Spleen (tissue), 11 donors: ENCODE measurements at regions not wholly inside any gene's neighbourhood (a gene's known extent, or its start where the extent isn't known, plus 50 kb on each side); places are given as distances from the start of the nearest gene placed in this dataset.
"Not testable (repeated sequence)": the region's sequence is repeated elsewhere in the genome, so short reads cannot be mapped to it uniquely, and the experiment has no call there.

Source experiments
- DNase-seq: peaks from one replicate; pipeline ENCODE4 v3.0.0-alpha.2; 2020
- H3K27ac ChIP-seq, 8 donors: fragments of 200-600 bp; sonication (generic) in 7 of 8; 1 replicate in 4 of 8; 2 replicates in 4 of 8; pipeline versions ENCODE4 v1.5.0 to v1.8.0; 2016 to 2021; ENCODE audit warnings: inconsistent platforms in 4 of 8, mild to moderate bottlenecking in 4 of 8, moderate library complexity in 1 of 8
- H3K27me3 ChIP-seq, 7 donors: fragments of 200-600 bp; sonication (generic) in 6 of 7; replicated peaks in 1 of 7; 1 replicate in 4 of 7; 2 replicates in 3 of 7; pipeline versions ENCODE4 v1.5.0 to v1.8.0; 2016 to 2021; ENCODE audit warnings: inconsistent platforms in 3 of 7, mild to moderate bottlenecking in 1 of 7
- H3K36me3 ChIP-seq, 6 donors: fragments of 200-600 bp; sonication (generic) in 5 of 6; 1 replicate in 4 of 6; 2 replicates in 2 of 6; pipeline versions ENCODE4 v1.5.0 to v1.8.0; 2016 to 2021; ENCODE audit warnings: inconsistent platforms in 2 of 6
- H3K4me1 ChIP-seq, 6 donors: fragments of 200-600 bp; sonication (generic) in 5 of 6; 1 replicate in 3 of 6; 2 replicates in 3 of 6; pipeline versions ENCODE4 v1.5.0 to v1.8.0; 2016 to 2021; ENCODE audit warnings: inconsistent platforms in 3 of 6
- H3K4me3 ChIP-seq, 8 donors: fragments of 200-600 bp; sonication (generic) in 7 of 8; 1 replicate in 4 of 8; 2 replicates in 4 of 8; pipeline versions ENCODE4 v1.5.0 to v1.8.0; 2016 to 2021; ENCODE audit warnings: inconsistent platforms in 4 of 8, mild to moderate bottlenecking in 4 of 8, moderate library complexity in 2 of 8
- H3K9me3 ChIP-seq, 8 donors: fragments of 200-600 bp; sonication (generic) in 7 of 8; 1 replicate in 4 of 8; 2 replicates in 4 of 8; pipeline versions ENCODE4 v1.5.0 to v1.8.0; 2016 to 2021; ENCODE audit warnings: inconsistent platforms in 4 of 8
- POLR2A ChIP-seq, 3 donors: fragments of 450-650 bp; IDR thresholded peaks; one replicate each; pipeline ENCODE4 v1.5.1; 2017; ENCODE audit warnings: antibody characterized with exemption in 3 of 3, mild to moderate bottlenecking in 1 of 3
- POLR2AphosphoS5 ChIP-seq, 3 donors: sonication (generic); formaldehyde crosslinking; IDR thresholded peaks; one replicate each; pipeline ENCODE4 v1.5.1; 2017; ENCODE audit warnings: antibody characterized with exemption in 3 of 3
- WGBS, 5 donors: extraction: QIAGEN DNeasy Blood & Tissue Kit in 3 of 5; methylation state at CpG; one replicate each; pipeline versions ENCODE4 v1.1.5 to v1.1.7; 2013 to 2018; 5-methylcytosine and 5-hydroxymethylcytosine counted together
- intact Hi-C: fragments of 100-400 bp; cut with DNase I; formaldehyde crosslinking; loops from one replicate; pipeline ENCODE4 v1.15.0; 2023; ENCODE audit warnings: low total_unique reads
- TF ChIP-seq, protein P1 (sequence below), 11 experiments: fragments of 200-600 bp in 7 of 11; fragments of 450-650 bp in 4 of 11; sonication (generic) in 4 of 11; IDR thresholded peaks in 8 of 11; conservative IDR thresholded peaks in 3 of 11; 1 replicate in 7 of 11; 2 replicates in 4 of 11; pipeline versions ENCODE4 v1.4.0 to v1.8.0; 2016 to 2021; ENCODE audit warnings: antibody characterized with exemption in 11 of 11, inconsistent platforms in 4 of 11, mild to moderate bottlenecking in 1 of 11
- donor health status: healthy with polysubstance abuse.
- donor health status: DM: no; HTN: no; CAD: no; lungs with moderate emphysema.
- donor health status: DM: no; HTN: no; CAD: no.
- donor health status: Bipolar disorder and iron deficiency.
- donor health status: healthy.
- donor health status: DM: no; HTN: no; CAD: no.
- donor health status: DM: yes; HTN: yes; CAD: no.

DNA sequence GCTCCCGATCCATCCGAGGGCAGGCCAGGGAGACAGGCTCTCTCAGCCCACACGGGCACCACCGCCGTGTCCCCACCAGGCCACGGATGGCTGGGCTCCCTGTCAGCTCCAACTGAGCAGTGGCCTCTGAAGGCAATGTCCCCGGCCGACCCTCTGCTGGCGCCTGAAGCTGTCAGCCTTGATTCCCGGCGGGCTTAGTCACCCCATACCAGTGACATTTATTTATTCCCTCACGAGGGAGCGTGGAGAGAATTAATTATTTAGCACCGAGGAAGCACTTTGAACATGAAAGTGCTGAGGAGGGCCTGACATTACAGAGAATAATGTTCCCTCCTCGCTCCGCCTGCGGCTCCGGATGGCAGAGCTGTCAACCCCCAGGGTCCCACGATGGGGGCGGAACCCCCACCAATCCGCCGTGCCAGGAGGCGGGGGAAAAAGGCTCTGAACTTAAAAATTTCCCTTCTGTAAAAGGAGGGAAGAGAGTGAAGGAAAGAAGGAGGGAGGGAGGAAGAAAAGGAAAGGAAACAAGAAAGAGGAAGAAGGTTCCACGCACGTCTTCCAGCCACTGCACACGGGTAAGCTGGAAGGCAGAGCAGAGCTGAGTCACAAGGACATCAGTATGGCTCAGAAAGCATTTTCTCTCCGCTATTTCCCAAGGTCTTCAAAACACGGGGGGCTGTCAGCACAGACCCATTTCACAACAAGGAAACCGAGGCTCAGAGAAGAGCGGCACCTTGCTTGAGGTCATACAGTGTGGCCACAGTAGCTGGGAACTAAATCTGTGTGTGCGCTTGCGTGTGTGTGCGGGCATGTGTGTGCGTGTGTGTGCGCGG is 108.7 kb upstream of the NCOR2 start:
- no peaks in the 10 kb centered on the region for H3K9me3 ChIP-seq
- DNase-seq, result no peak
- no peak overlapping the region for H3K4me3 ChIP-seq
- intact Hi-C loops, result no loop called here
- H3K27ac ChIP-seq, result peak overlapping the region in 4 of 8 donors; percentile 25 to 52 (median 47)
- peaks cover 8 to 53% (median 20%) of the 10 kb centered on the region in 6 donors for H3K4me1 ChIP-seq
- no peaks in the 10 kb centered on the region for H3K27me3 ChIP-seq
- TF ChIP-seq POLR2A (IDR thresholded peaks at IDR 0.05) (no peak), POLR2AphosphoS5 (IDR thresholded peaks at IDR 0.05) (peak in 2 of 3 donors; percentile 19 to 51)
- TF ChIP-seq, protein P1, sequence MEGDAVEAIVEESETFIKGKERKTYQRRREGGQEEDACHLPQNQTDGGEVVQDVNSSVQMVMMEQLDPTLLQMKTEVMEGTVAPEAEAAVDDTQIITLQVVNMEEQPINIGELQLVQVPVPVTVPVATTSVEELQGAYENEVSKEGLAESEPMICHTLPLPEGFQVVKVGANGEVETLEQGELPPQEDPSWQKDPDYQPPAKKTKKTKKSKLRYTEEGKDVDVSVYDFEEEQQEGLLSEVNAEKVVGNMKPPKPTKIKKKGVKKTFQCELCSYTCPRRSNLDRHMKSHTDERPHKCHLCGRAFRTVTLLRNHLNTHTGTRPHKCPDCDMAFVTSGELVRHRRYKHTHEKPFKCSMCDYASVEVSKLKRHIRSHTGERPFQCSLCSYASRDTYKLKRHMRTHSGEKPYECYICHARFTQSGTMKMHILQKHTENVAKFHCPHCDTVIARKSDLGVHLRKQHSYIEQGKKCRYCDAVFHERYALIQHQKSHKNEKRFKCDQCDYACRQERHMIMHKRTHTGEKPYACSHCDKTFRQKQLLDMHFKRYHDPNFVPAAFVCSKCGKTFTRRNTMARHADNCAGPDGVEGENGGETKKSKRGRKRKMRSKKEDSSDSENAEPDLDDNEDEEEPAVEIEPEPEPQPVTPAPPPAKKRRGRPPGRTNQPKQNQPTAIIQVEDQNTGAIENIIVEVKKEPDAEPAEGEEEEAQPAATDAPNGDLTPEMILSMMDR (IDR thresholded peaks at IDR 0.05 in 8 of 11, conservative IDR thresholded peaks at IDR 0.05 in 3 of 11), result no peak
- WGBS, 5 donors, result 32 to 57% (median 50%) methylated on average over 21 to 36 of the region's 36 CpGs
- H3K36me3 ChIP-seq, result no peaks in the 10 kb centered on the region

DNA sequence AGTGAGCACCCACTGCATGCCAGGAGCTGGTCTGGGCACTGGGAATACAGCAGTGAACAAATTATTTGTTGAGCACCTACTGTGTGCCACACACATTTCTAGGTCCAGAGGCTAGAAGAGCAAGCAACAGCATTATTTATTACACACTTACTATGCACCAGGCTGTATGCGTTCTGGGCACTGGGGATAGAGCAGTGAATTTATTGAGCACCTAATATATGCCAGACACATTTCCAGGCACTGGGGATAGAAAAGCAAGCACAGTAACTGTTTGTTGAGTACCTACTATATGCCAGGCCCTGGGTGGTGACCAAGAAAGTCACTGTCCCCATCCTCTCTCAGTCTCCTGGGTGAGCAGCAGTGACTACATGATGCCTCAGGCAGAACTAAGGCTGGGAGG is 107.5 kb upstream of the NCOR2 start:
- TF ChIP-seq POLR2A (IDR thresholded peaks at IDR 0.05) (no peak), POLR2AphosphoS5 (IDR thresholded peaks at IDR 0.05) (no peak)
- TF ChIP-seq, protein P1 (IDR thresholded peaks at IDR 0.05 in 8 of 11, conservative IDR thresholded peaks at IDR 0.05 in 3 of 11), result no peak
- intact Hi-C loops, result no loop called here
- H3K36me3 ChIP-seq, result no peaks in the 10 kb centered on the region
- no peak overlapping the region for H3K27ac ChIP-seq
- no peak overlapping the region for H3K4me3 ChIP-seq
- DNase-seq, result no peak
- H3K9me3 ChIP-seq, result no peaks in the 10 kb centered on the region
- peaks cover 8 to 47% (median 18%) of the 10 kb centered on the region in 6 donors for H3K4me1 ChIP-seq
- 61 to 100% (median 91%) methylated on average over 1 of the region's 1 CpG for WGBS, 5 donors
- H3K27me3 ChIP-seq, result no peaks in the 10 kb centered on the region

DNA sequence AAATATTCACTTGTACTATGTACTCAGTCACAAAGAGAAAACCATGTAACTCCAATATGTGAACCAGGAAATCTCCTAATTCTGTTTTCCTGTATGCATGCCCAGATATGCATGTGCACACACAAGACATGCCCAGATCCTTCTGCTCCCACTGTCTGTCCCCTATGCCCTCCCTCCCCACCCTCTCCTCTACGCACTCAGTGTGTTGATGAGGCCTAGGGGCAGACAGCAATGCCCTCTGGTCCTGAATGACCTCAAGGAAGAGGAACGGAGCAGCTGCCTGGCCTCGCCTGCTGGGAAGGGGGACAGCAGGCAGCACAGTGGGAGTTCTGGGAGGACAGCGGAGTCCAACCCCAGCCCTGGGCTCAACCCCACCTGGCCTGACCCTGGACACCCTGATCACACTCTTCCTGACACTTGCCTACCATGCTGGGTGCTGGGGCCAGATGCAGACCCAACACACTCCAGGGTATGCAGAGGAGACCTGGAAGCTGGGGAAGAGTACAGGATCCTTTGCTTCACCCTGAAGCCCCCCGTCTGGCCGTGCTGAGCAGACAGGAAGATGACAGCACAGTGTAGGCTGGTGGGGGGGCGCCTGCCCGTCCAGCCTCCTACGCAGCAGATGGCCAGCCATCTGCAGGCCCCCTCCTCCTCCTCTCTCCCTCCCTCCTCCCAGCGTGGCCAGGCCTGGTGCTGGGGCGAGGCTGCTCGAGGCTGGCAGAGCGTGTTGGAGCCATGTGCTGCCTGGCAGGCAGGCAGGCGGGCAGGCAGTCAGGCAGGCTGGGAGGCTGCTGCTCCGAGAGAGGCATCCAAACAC is 106.6 kb upstream of the NCOR2 start:
- 76 to 83% (median 80%) methylated on average over 13 to 15 of the region's 15 CpGs for WGBS, 5 donors
- no peaks in the 10 kb centered on the region for H3K36me3 ChIP-seq
- no peak for DNase-seq
- no peak overlapping the region for H3K4me3 ChIP-seq
- H3K27ac ChIP-seq, result no peak overlapping the region
- no peaks in the 10 kb centered on the region for H3K27me3 ChIP-seq
- peaks cover 8 to 38% (median 15%) of the 10 kb centered on the region in 6 donors for H3K4me1 ChIP-seq
- intact Hi-C loops, result no loop called here
- no peaks in the 10 kb centered on the region for H3K9me3 ChIP-seq
- TF ChIP-seq POLR2A (IDR thresholded peaks at IDR 0.05), result no peak
- TF ChIP-seq, protein P1 (IDR thresholded peaks at IDR 0.05 in 8 of 11, conservative IDR thresholded peaks at IDR 0.05 in 3 of 11), result no peak
- TF ChIP-seq POLR2AphosphoS5 (IDR thresholded peaks at IDR 0.05), result no peak

DNA sequence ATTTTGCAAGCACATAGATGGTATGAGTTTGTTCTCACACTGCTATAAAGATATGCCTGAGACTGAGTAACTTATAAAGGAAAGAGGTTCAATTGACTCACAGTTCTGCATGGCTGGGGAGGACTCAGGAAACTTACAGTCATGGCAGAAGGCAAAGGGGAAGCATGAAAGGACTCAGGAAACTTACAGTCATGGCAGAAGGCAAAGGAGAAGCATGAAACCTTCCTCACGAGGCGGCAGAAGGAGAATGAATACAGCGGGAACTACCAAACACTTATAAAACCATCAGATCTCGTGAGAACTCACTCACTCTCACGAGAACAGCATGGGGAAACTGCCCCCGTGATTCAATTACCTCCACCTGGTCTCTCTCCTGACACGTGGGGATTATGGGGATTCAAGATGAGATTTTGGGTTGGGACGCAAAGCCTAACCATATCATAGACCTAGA is 101.9 kb upstream of the NCOR2 start:
- WGBS, 5 donors, result 42 to 57% (median 46%) methylated on average over 8 of the region's 8 CpGs
- TF ChIP-seq POLR2AphosphoS5 (IDR thresholded peaks at IDR 0.05), result peak in 1 of 3 donors; percentile 56
- intact Hi-C loops, H3K36me3 ChIP-seq, H3K4me3 ChIP-seq, DNase-seq, H3K27ac ChIP-seq, H3K27me3 ChIP-seq: not testable (repeated sequence)
- peaks cover 0 to 20% (median 3%) of the 10 kb centered on the region in 6 donors for H3K4me1 ChIP-seq
- H3K9me3 ChIP-seq, result peaks cover 0 to 14% (median 8%) of the 10 kb centered on the region in 8 donors
